Activated CD8-positive, alpha-beta memory T cell treated with anti-CD3 and anti-CD28 coated beads for 36 hours (primary cell): ENCODE measurements at regions not wholly inside any gene's neighbourhood (a gene's known extent, or its start where the extent isn't known, plus 50 kb on each side); places are given as distances from the start of the nearest gene placed in this dataset.

Source experiments
- CTCF ChIA-PET: fragments of 350-600 bp; sonication (Branson Sonifier 250); formaldehyde crosslinking; loops from one replicate; lab custom pipeline; 2021; ENCODE audit warnings: antibody characterized with exemption; lab: Charles Lee
- POLR2A ChIA-PET: fragments of 350-600 bp; sonication (Branson Sonifier 250); formaldehyde crosslinking; loops from one replicate; lab custom pipeline; 2021; ENCODE audit warnings: antibody characterized with exemption; lab: Charles Lee

- POLR2A ChIA-PET, result no interaction called here
- CTCF ChIA-PET, result no interaction called here
Measured at GRCh38 chr12:29879606-29880308, 96.0 kb upstream of the TMTC1 start.

- ChIA-PET CTCF (no interaction called here), POLR2A (no interaction called here)
Measured at GRCh38 chr12:29869946-29870345, 86.2 kb upstream of the TMTC1 start.

- ChIA-PET CTCF (no interaction called here), POLR2A (no interaction called here)
Measured at GRCh38 chr12:29867823-29868222, 84.1 kb upstream of the TMTC1 start.

GRCh38 chr12:29863665-29864064 is 79.9 kb upstream of the TMTC1 start:
- POLR2A ChIA-PET, result no interaction called here
- CTCF ChIA-PET, result no interaction called here

- CTCF ChIA-PET, result no interaction called here
Measured at GRCh38 chr12:29858270-29858786, 74.6 kb upstream of the TMTC1 start.

GRCh38 chr12:29847246-29847645 is 63.5 kb upstream of the TMTC1 start:
- CTCF ChIA-PET, result no interaction called here
- POLR2A ChIA-PET, result no interaction called here

More at GRCh38 chr12:29858270-29858786, 74.6 kb upstream of the TMTC1 start:
- POLR2A ChIA-PET, result no interaction called here

- CTCF ChIA-PET, result no interaction called here
- POLR2A ChIA-PET, result no interaction called here
Measured at GRCh38 chr12:29844667-29845066, 60.9 kb upstream of the TMTC1 start.

- CTCF ChIA-PET, result no interaction called here
- POLR2A ChIA-PET, result no interaction called here
Measured at GRCh38 chr12:29843036-29843435, 59.3 kb upstream of the TMTC1 start.

GRCh38 chr12:29838768-29839167 is 55.0 kb upstream of the TMTC1 start:
- POLR2A ChIA-PET, result no interaction called here
- CTCF ChIA-PET, result no interaction called here
